HS-27A (cell line): ENCODE measurements at regions not wholly inside any gene's neighbourhood (a gene's known extent, or its start where the extent isn't known, plus 50 kb on each side); places are given as distances from the start of the nearest gene placed in this dataset.

Experiments
- DNase-seq: peaks from one replicate; pipeline ENCODE4 v3.0.0-alpha.2; 2012; ENCODE audit warnings: low read depth, missing footprints

DNA sequence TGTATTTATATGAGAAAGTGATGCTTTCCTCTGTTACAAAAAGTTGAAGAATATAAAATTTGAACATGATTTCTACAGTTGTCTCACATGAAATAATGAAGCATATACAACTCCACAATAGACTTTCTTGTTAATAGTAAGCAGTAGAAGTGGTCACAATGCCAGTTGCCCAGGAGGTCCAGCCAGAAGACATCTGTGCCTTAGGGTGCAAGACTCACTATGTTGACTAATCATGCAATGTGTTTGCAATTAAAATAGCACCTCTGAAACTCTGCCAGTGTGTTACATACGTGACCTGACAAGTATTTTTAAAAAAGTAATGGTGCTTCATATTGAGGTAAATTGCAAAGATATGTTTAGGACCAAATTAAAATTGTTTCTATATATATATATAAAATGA is 547.2 kb downstream of the ETV1 start:
- no peak for DNase-seq

DNA sequence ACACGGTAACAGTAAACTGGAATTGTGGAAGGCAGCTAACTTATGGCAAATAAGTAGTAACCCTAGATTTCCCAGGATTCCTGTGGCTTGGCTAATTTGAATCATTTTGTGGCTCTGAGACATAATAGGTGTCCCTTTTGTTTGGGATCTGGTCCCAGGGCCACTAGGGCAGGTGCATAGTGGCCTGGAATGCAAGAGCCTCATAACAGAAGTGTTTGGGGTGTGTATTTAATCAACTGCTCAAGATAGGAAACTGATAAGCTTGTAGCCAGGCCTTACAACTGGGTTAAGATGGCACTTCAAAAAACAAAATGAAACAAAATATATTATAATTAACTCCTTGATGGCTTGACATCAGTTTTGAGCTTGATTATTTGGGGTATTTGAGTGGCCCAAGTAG is 541.8 kb downstream of the ETV1 start:
- no peak for DNase-seq

GRCh38 chr7:13448243-13448642 is 541.2 kb downstream of the ETV1 start:
- no peak for DNase-seq

GRCh38 chr7:13449460-13449859 is 540.0 kb downstream of the ETV1 start:
- DNase-seq = no peak

DNA sequence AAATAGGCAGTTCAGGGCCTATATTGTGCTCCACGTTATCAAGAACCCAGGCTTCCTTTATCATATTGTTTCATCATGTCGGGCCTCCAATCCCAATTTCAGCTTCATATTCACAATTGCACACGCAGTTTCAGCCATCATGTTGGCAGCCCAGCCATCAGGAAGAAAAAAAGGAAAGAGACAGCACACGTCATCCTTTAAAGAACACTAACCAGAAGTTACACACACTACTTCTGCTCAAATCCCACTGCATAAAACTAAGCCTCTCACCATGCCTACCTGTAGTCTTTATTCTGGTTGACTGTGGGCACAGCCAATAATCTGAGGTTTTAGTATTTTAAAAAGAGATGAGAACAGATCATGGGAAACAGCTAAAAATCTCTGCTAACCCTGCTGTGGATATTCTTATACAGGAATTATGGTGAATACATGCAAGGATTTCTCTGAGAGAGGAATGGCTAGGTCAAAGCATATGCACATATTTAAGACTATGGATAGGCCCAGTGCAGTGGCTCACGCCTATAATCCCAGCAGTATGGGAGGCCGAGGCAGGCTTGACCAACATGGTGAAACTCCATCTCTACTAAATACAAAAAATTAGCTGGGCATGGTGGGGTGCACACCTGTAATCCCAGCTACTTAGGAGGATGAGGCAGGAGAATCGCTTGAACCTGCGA is 534.4 kb downstream of the ETV1 start:
- no peak for DNase-seq

- DNase-seq = no peak
These were observed 531.7 kb downstream of the ETV1 start for GRCh38 chr7:13457790-13458189.

DNA sequence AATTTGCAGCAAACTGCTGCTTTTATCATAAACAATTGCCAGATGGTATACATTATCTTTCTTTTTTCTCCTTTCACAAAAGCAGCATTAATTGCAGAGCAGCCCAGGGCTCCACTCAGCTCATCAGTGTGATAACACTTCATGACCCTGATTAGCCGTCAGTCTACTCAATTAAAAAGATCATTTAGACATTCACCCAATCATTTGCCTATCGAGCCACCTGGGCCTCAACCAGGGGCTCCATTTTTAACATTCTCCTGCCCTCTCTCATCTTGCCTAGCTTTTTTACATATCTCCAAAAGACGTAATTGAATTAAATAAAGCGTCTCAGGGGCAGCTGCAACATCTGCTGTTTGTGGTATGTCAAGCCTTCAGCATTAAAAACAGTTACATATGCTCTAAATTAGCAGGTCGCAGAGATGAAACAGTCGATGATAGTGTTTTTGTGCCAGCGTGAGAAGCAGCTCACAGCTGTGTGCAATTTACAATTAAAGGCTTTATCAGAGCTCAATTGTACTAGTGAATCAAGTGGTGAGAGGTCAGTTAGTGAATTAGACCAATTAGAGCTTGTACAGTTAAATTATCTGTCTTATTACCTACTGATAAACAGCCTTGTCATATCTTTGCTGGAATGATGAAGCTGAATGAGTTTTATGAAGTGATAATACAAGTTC is 522.5 kb downstream of the ETV1 start:
- DNase-seq = no peak

DNA sequence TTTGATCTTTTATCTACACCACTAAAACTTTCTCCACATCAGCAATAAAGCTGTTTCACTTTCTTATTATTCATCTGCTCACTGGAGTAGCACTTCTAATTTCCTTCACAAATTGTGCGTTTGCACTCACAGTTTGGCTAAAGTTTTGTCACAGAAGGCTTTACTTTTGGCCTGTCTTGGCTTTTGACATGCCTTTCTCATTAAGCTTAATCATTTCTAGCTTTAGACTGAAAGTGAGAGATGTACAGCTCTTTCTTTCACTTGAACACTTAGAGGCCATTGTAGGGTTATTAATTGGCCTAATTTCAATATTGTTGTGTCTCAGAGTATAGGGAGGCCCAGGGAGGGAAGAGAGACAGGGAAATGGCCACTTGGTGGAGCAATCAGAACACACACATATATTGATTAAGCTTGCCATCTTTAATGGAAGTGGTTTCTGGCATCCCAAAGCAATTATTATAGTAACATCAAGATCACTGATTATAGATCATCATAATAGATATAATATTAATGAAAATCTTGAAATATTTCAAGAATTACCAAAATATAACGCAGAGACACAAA is 512.5 kb downstream of the ETV1 start:
- no peak for DNase-seq

DNA sequence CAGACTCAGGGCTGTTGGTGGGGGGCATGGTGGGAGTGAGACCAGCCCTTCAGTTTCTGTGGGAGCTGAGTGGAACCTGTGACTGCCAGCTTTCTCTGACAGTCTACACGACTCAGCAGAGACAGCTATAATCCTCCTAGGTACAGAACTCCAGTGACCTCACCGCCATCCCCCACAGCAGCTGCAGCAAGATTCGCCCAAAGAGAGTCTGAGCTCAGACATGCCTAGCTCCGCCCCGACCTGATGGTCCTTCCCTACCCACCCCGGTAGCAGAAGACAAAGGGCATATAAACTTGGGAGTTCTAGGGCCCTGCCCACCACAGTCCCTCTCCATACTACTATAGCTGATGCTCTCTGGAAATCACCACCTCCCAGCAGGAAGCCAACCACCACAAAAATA is 500.1 kb downstream of the ETV1 start:
- DNase-seq = no peak

DNA sequence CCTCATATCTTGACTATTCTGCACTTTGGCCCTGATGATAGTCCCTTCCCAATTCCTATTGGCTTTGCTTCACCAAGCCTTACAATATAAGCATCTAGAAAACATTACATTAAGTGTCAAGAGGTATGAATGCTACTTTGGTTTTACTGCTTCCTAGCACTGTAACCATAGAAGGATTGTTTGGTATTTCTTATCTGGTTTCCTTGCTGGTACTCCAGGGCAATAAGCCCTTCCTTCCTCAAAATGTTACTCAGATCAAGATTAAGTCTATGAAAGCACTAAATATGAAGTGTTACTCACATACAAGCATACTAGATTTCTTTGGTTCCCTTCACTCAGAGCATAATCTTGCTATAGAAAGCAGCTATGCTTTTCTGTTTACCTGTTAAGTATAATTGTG is 492.5 kb downstream of the ETV1 start:
- no peak for DNase-seq

DNA sequence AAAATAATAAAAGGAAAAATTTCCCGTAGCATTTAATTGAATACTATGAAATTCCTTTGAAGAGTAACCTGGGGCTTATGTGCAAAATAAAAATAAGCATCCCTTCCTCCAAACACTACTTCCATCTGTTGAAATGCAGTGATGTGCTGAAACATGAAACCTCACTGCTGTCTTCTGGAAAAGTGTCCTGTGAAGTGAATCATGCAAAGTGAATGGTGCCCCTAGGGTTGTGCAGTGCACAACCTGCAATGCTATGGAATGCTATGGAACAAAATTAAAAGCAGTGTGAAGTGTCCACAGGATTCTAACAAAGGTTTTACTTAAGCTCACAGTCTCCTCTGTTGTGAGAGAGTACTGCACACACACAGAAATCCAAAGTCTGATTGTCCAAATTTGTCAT is 480.9 kb downstream of the ETV1 start:
- DNase-seq = no peak

DNA sequence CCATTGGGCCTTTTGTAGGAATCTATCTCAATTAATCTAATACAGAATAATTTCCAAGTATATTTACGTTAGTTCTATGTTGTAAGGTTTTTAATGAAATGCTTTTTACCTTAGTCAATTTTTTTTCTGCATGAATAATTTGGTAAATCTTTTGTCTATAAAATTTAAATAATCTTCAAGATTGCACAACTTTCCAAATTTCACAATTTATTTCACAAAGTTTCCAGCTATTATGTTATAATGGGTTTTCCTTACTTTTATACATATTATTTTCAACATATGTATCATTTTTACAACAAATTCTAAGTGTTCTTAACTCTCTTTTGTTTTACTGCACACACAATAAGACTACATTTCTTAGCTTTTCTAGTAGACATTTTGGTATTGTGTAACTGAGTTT is 470.7 kb downstream of the ETV1 start:
- no peak for DNase-seq

DNA sequence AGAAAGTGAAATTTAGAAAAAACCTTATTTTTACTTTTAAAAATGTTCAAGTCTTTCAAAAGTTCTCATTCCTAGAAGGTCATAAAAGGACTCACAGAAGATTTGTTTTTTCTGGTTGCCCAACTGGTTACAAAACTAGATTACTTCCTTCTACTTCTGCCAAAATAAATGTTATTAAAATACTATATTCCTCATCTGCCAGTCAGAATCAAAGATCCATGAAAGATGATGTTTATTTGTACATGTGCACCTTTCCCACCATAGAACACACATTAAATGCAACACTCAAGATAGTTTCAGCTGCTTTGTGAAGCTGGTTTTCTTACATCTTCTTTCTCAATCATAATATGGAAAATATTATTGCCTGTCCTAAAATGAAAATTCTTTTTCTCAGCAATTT is 465.4 kb downstream of the ETV1 start:
- DNase-seq = no peak

GRCh38 chr7:13532028-13532753 is 457.3 kb downstream of the ETV1 start:
- DNase-seq = no peak

GRCh38 chr7:13538669-13539068 is 450.8 kb downstream of the ETV1 start:
- DNase-seq = no peak

GRCh38 chr7:13540429-13540828 is 449.0 kb downstream of the ETV1 start:
- DNase-seq = no peak

- no peak for DNase-seq
These were observed 448.1 kb downstream of the ETV1 start for GRCh38 chr7:13541326-13541725.

- no peak for DNase-seq
These were observed 447.0 kb downstream of the ETV1 start for GRCh38 chr7:13542451-13542850.

GRCh38 chr7:13551503-13551902 is 438.0 kb downstream of the ETV1 start:
- DNase-seq = no peak

DNA sequence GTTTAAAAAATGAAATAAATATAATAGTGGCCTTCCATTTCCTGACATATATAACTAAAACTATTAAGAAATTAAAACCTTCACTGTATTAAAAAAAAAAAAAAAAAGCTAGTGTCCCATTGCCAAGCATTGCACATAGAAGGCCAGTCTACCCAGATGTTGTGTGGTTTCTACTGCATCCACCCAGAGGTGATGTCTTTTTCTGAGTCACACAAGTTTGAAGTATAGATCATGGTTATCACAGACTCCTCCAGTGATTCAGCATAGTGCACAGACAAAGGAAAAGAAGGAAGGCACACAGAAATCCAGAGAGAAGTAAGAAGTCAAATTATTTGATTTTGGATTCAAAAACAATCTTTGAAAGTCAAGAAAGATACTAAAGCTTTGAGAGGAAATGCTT is 429.0 kb downstream of the ETV1 start:
- DNase-seq = no peak

- no peak for DNase-seq
These were observed 426.2 kb downstream of the ETV1 start for GRCh38 chr7:13563257-13563656.

GRCh38 chr7:13563680-13564079 is 425.8 kb downstream of the ETV1 start:
- no peak for DNase-seq

DNA sequence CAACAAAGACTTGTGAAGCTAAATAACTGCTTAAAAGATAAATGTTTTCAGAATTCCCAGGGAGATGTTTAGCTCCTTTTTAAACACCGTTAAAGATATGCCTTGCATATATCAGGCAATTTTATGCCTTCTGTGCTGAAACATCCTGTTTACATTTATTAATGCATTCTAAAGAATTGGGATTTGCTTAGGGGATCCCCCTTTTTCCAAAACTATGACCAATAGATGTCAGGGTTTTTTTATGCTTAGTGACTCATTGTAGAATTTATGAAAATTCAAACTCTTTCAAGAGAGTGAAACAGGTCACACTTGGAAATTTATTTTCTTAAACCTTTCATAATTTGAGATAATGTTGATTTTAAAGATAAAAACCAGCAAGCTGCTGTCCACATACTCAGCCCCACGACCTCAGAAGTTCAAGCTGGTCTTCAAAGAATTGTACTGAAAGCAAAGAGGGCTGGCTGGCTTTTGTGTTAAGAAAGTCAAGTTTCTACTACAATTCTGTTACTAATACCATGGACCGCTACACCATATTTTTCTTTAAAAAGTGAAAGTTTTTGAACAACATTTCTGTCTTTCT is 411.8 kb downstream of the ETV1 start:
- no peak for DNase-seq
